H1 (cell line): ENCODE measurements at regions not wholly inside any gene's neighbourhood (a gene's known extent, or its start where the extent isn't known, plus 50 kb on each side); places are given as distances from the start of the nearest gene placed in this dataset.

Experiments
- CTCF ChIA-PET: fragments of 300-600 bp; sonication (Branson Sonifier 250); formaldehyde crosslinking; loops from one replicate; lab custom pipeline; 2021; ENCODE audit not compliant: partially characterized antibody; lab: Charles Lee
- POLR2A ChIA-PET: fragments of 300-600 bp; sonication (Branson Sonifier 250); formaldehyde crosslinking; loops from one replicate; lab custom pipeline; 2021; ENCODE audit warnings: inconsistent platforms; ENCODE audit not compliant: partially characterized antibody; lab: Charles Lee
- DNase-seq, 2 experiments: peaks; one replicate each; pipeline versions ENCODE4 v3.0.0 to v3.0.0-alpha.2; 2010 to 2022; ENCODE audit warnings: low spot score in 2 of 2, low read depth in 1 of 2, mixed read lengths in 1 of 2
- FAIRE-seq: peaks from 2 replicates; lab custom pipeline; 2011; peaks lifted over from hg19 to GRCh38; lab: Jason Lieb, UNC
- H2AFZ ChIP-seq: 2 replicates; pipeline ENCODE4 v1.8.1; 2012; ENCODE audit warnings: low read length, inconsistent platforms
- H2AK5ac ChIP-seq: 2 replicates; pipeline ENCODE4 v1.6.1; 2013; ENCODE audit warnings: low read depth, low read length
- H2BK120ac ChIP-seq: replicated peaks from 2 replicates; pipeline ENCODE3; 2013; ENCODE audit warnings: low read depth, low read length, inconsistent platforms
- H2BK12ac ChIP-seq: 2 replicates; pipeline ENCODE4 v1.6.1; 2013; ENCODE audit warnings: low read depth, low read length
- H2BK15ac ChIP-seq: 2 replicates; pipeline ENCODE4 v1.6.1; 2013; ENCODE audit warnings: low read length
- H2BK20ac ChIP-seq: 2 replicates; pipeline ENCODE4 v1.6.1; 2013; ENCODE audit warnings: low read length
- H2BK5ac ChIP-seq: 2 replicates; pipeline ENCODE4 v1.6.1; 2013; ENCODE audit warnings: low read depth, low read length
- H3K14ac ChIP-seq: 2 replicates; pipeline ENCODE4 v1.6.1; 2013; ENCODE audit warnings: inconsistent platforms; ENCODE audit not compliant: insufficient read length
- H3K18ac ChIP-seq: 2 replicates; pipeline ENCODE4 v1.6.1; 2013; ENCODE audit warnings: low read length; ENCODE audit errors: extremely low read depth
- H3K23ac ChIP-seq: 2 replicates; pipeline ENCODE4 v1.6.1; 2013; ENCODE audit warnings: inconsistent platforms; ENCODE audit not compliant: insufficient read length
- H3K23me2 ChIP-seq: 2 replicates; pipeline ENCODE4 v1.6.1; 2013; ENCODE audit warnings: low read depth, low read length
- H3K27ac ChIP-seq: 2 replicates; pipeline ENCODE4 v1.6.1; 2011; ENCODE audit warnings: low read depth, low read length, inconsistent platforms
- H3K27me3 ChIP-seq, 4 experiments: replicated peaks in 1 of 4; 1 replicate in 1 of 4; 2 replicates in 3 of 4; pipeline versions ENCODE4 v1.6.1 to v1.8.1; 2011 to 2013; ENCODE audit warnings: low read length in 3 of 4, mild to moderate bottlenecking in 3 of 4, inconsistent platforms in 2 of 4, mixed read lengths in 2 of 4, moderate library complexity in 1 of 4; ENCODE audit not compliant: control insufficient read depth in 3 of 4, insufficient read depth in 3 of 4; ENCODE audit errors: extremely low read depth in 1 of 4
- H3K36me3 ChIP-seq, 4 experiments: 2 replicates each; pipeline versions ENCODE4 v1.6.1 to v1.8.1; 2011 to 2013; ENCODE audit warnings: mild to moderate bottlenecking in 4 of 4, low read length in 3 of 4, moderate library complexity in 2 of 4, control low read depth in 1 of 4, inconsistent platforms in 1 of 4; ENCODE audit not compliant: insufficient read depth in 4 of 4, control insufficient read depth in 2 of 4
- H3K4ac ChIP-seq: replicated peaks from 2 replicates; pipeline ENCODE3; 2013; ENCODE audit warnings: low read length, low read depth, mixed read lengths, inconsistent platforms; ENCODE audit not compliant: insufficient read length
- H3K4me1 ChIP-seq, 4 experiments: replicated peaks in 1 of 4; 1 replicate in 1 of 4; 2 replicates in 3 of 4; pipeline versions ENCODE4 v1.6.1 to v1.8.1; 2011 to 2013; ENCODE audit warnings: low read length in 3 of 4, inconsistent platforms in 2 of 4, mixed read lengths in 1 of 4; ENCODE audit not compliant: insufficient read depth in 4 of 4, control insufficient read depth in 3 of 4
- H3K4me2 ChIP-seq, 2 experiments: 2 replicates each; pipeline versions ENCODE4 v1.6.1 to v1.8.1; 2011 to 2013; ENCODE audit warnings: low read depth in 2 of 2, low read length in 2 of 2, control low read depth in 1 of 2, inconsistent platforms in 1 of 2, mild to moderate bottlenecking in 1 of 2; ENCODE audit not compliant: insufficient read depth in 1 of 2
- H3K4me3 ChIP-seq, 4 experiments: fragments of 200-600, 300-600 bp in 1 of 4; sonication (generic), shearing (Covaris generic), sonication (Bioruptor Twin) in 1 of 4; 2 replicates each; pipeline versions ENCODE4 v1.5.1 to v1.8.1; 2011 to 2016; ENCODE audit warnings: low read length in 4 of 4, low read depth in 3 of 4, control low read depth in 2 of 4, inconsistent platforms in 2 of 4, mild to moderate bottlenecking in 2 of 4, mixed read lengths in 1 of 4, moderate library complexity in 1 of 4; ENCODE audit not compliant: insufficient read depth in 2 of 4; ENCODE audit errors: extremely low read depth in 1 of 4
- H3K56ac ChIP-seq: replicated peaks from 2 replicates; pipeline ENCODE3; 2013; ENCODE audit warnings: low read depth, mild to moderate bottlenecking, mixed read lengths, low read length, inconsistent platforms; ENCODE audit not compliant: insufficient read length
- H3K79me1 ChIP-seq: 2 replicates; pipeline ENCODE4 v1.6.1; 2013; ENCODE audit warnings: low read depth, low read length, control low read depth
- H3K79me2 ChIP-seq, 2 experiments: 2 replicates each; pipeline versions ENCODE4 v1.6.1 to v1.8.1; 2012 to 2013; ENCODE audit warnings: low read length in 2 of 2, mild to moderate bottlenecking in 2 of 2, inconsistent platforms in 1 of 2; ENCODE audit not compliant: insufficient read depth in 2 of 2, control insufficient read depth in 1 of 2
- H3K9ac ChIP-seq, 4 experiments: replicated peaks in 1 of 4; 1 replicate in 1 of 4; 2 replicates in 3 of 4; pipeline versions ENCODE4 v1.6.1 to v1.8.1; 2011 to 2013; ENCODE audit warnings: low read depth in 3 of 4, low read length in 3 of 4, control low read depth in 2 of 4, mild to moderate bottlenecking in 2 of 4, moderate library complexity in 2 of 4, inconsistent platforms in 1 of 4; ENCODE audit errors: extremely low read depth in 1 of 4
- H3K9me3 ChIP-seq, 2 experiments: 2 replicates each; pipeline versions ENCODE4 v1.6.1 to v1.8.1; 2012 to 2013; ENCODE audit warnings: mild to moderate bottlenecking in 2 of 2, moderate library complexity in 2 of 2, control low read depth in 1 of 2, inconsistent platforms in 1 of 2, low read depth in 1 of 2, low read length in 1 of 2, mixed read lengths in 1 of 2; ENCODE audit not compliant: insufficient read depth in 2 of 2
- H4K20me1 ChIP-seq, 2 experiments: replicated peaks in 1 of 2; 2 replicates each; pipeline versions ENCODE3 to v1.8.1; 2011 to 2013; ENCODE audit warnings: inconsistent platforms in 2 of 2, low read length in 2 of 2, mild to moderate bottlenecking in 1 of 2; ENCODE audit not compliant: insufficient read depth in 2 of 2, control insufficient read depth in 1 of 2
- H4K5ac ChIP-seq: 2 replicates; pipeline ENCODE4 v1.6.1; 2013; ENCODE audit warnings: low read length, low read depth, mixed read lengths, inconsistent platforms; ENCODE audit not compliant: insufficient read length
- H4K8ac ChIP-seq: 2 replicates; pipeline ENCODE4 v1.8.0; 2013; ENCODE audit warnings: mild to moderate bottlenecking, moderate library complexity, low read length, inconsistent platforms; ENCODE audit not compliant: insufficient read depth; ENCODE audit errors: extremely low read depth
- H4K91ac ChIP-seq: replicated peaks from 2 replicates; pipeline ENCODE3; 2013; ENCODE audit warnings: low read length, mixed read lengths, inconsistent platforms; ENCODE audit not compliant: insufficient read length
- CEBPB ChIP-seq: IDR thresholded peaks from 2 replicates; pipeline ENCODE4 v1.6.1; 2012; ENCODE audit warnings: low read depth, low read length
- CTCF ChIP-seq, 3 experiments: IDR thresholded peaks; 1 replicate in 2 of 3; 2 replicates in 1 of 3; pipeline versions ENCODE4 v1.5.1 to v1.6.1; 2011; ENCODE audit warnings: low read length in 3 of 3, mild to moderate bottlenecking in 3 of 3, inconsistent platforms in 2 of 3, low read depth in 1 of 3, moderate library complexity in 1 of 3; ENCODE audit not compliant: insufficient read depth in 1 of 3; ENCODE audit errors: control extremely low read depth in 1 of 3
- GABPA ChIP-seq: IDR thresholded peaks from 2 replicates; pipeline ENCODE4 v1.6.1; 2011; ENCODE audit warnings: mild to moderate bottlenecking, low read length, moderate library complexity, borderline replicate concordance; ENCODE audit not compliant: insufficient read depth
- HDAC2 ChIP-seq, 2 experiments: fragments of 300-600 bp in 1 of 2; sonication (generic) in 1 of 2; IDR thresholded peaks; 2 replicates each; pipeline ENCODE4 v1.6.1; 2011 to 2012; ENCODE audit warnings: low read depth in 2 of 2, low read length in 2 of 2, mild to moderate bottlenecking in 2 of 2, moderate library complexity in 2 of 2, borderline replicate concordance in 1 of 2, inconsistent platforms in 1 of 2
- RAD21 ChIP-seq, 2 experiments: IDR thresholded peaks in 1 of 2; conservative IDR thresholded peaks in 1 of 2; 2 replicates each; pipeline ENCODE4 v1.6.1; 2011; ENCODE audit warnings: low read depth in 2 of 2, low read length in 2 of 2, improper control_type of control experiment in 1 of 2, inconsistent platforms in 1 of 2, mild to moderate bottlenecking in 1 of 2, moderate library complexity in 1 of 2
- SP4 ChIP-seq: IDR thresholded peaks from 2 replicates; pipeline ENCODE4 v1.6.1; 2012; ENCODE audit warnings: low read length, inconsistent platforms
- WGBS, 2 experiments: shearing (Covaris generic) in 1 of 2; methylation state at CpG; one replicate each; pipeline versions ENCODE4 v1.1.6 to v1.1.7; 2013 to 2015; ENCODE audit warnings: low lambda C conversion rate in 2 of 2, mixed read lengths in 2 of 2, inconsistent platforms in 1 of 2, low coverage in 1 of 2, missing lambda C conversion rate in 1 of 2; ENCODE audit not compliant: insufficient replicate concordance in 2 of 2, insufficient coverage in 1 of 2, insufficient read length in 1 of 2; ENCODE audit errors: extremely low coverage in 1 of 2, missing lambda C conversion rate in 1 of 2; 5-methylcytosine and 5-hydroxymethylcytosine counted together

- no peak overlapping the region for H4K8ac ChIP-seq
- no peak overlapping the region for H3K14ac ChIP-seq
- no peak overlapping the region for H3K9ac ChIP-seq
- H4K20me1 ChIP-seq, result no peaks in the 10 kb centered on the region
- H3K4me2 ChIP-seq, result no peak overlapping the region
- no peak for DNase-seq
- H3K4me3 ChIP-seq, result no peak overlapping the region
- H3K18ac ChIP-seq, result no peak overlapping the region
- H4K5ac ChIP-seq, result no peak overlapping the region
- no peaks in the 10 kb centered on the region for H3K36me3 ChIP-seq
- no peak overlapping the region for H2AK5ac ChIP-seq
- CTCF ChIA-PET, result interaction anchor here (0.8 to 1.7 kb wide), 10 partner anchors 9 to 1127 kb away, joined by 3 to 5 read pairs (median 4); no protein-coding TSS in a partner anchor
- H3K9me3 ChIP-seq, result no peaks in the 10 kb centered on the region
- no peak overlapping the region for H4K91ac ChIP-seq
- WGBS, 2 experiments, result 50% methylated on average over 1 of the region's 1 CpG; no CpG with 5 or more reads in 1 of the 2 experiments
- H3K4me1 ChIP-seq, result no peaks in the 10 kb centered on the region
- no peak overlapping the region for H3K4ac ChIP-seq
- no peak overlapping the region for H2BK15ac ChIP-seq
- no peak overlapping the region for H3K23ac ChIP-seq
- POLR2A ChIA-PET, result no interaction called here
- H2BK12ac ChIP-seq, result no peak overlapping the region
- H3K23me2 ChIP-seq, result no peaks in the 10 kb centered on the region
- no peak for TF ChIP-seq GABPA
- TF ChIP-seq CTCF (IDR thresholded peaks at IDR 0.05; ENCODE audit: control extremely low read depth in 1 of 3, insufficient read depth in 1 of 3, low read depth in 1 of 3, low read length in 3 of 3), result peak in 2 of 3 experiments; percentile 27; a peak in 2 of 4 replicates
- TF ChIP-seq RAD21 (IDR thresholded peaks at IDR 0.05 in 1 of 2, conservative IDR thresholded peaks at IDR 0.05 in 1 of 2; ENCODE audit: low read depth in 2 of 2, low read length in 2 of 2), result peak; percentile 63 to 76
- no peak for TF ChIP-seq SP4
- TF ChIP-seq CEBPB, result peak; percentile 41; the same call in 1 of the 2 replicates
- TF ChIP-seq HDAC2 (IDR thresholded peaks at IDR 0.05; ENCODE audit: borderline replicate concordance in 1 of 2, low read depth in 2 of 2, low read length in 2 of 2), result no peak
- no peaks in the 10 kb centered on the region for H3K79me2 ChIP-seq
- no peak overlapping the region for H3K27ac ChIP-seq
- no peak overlapping the region for H3K56ac ChIP-seq
- H2BK120ac ChIP-seq, result no peak overlapping the region
- no peaks in the 10 kb centered on the region for H3K79me1 ChIP-seq
- H2AFZ ChIP-seq, result no peak overlapping the region
- H2BK20ac ChIP-seq, result no peak overlapping the region
- no peak for FAIRE-seq
- no peak overlapping the region for H2BK5ac ChIP-seq
- H3K27me3 ChIP-seq, result no peaks in the 10 kb centered on the region
Measured at GRCh38 chr3:75001330-75001729, 386.9 kb upstream of the CNTN3 start.
